H1 (cell line): ENCODE measurements at regions not wholly inside any gene's neighbourhood (a gene's known extent, or its start where the extent isn't known, plus 50 kb on each side); places are given as distances from the start of the nearest gene placed in this dataset.

ENCODE experiments used
- ATF3 ChIP-seq: IDR thresholded peaks from 2 replicates; pipeline ENCODE4 v1.6.1; 2011; ENCODE audit warnings: low read depth, mild to moderate bottlenecking, low read length; ENCODE audit not compliant: insufficient read depth
- POLR2A ChIP-seq, 2 experiments: IDR thresholded peaks; 1 replicate in 1 of 2; 2 replicates in 1 of 2; pipeline ENCODE4 v1.6.1; 2011; ENCODE audit warnings: low read depth in 2 of 2, low read length in 2 of 2, mild to moderate bottlenecking in 2 of 2; ENCODE audit errors: control extremely low read depth in 1 of 2
- SIN3A ChIP-seq, 2 experiments: IDR thresholded peaks in 1 of 2; conservative IDR thresholded peaks in 1 of 2; 2 replicates each; pipeline ENCODE4 v1.6.1; 2011 to 2012; ENCODE audit warnings: low read length in 2 of 2, improper control_type of control experiment in 1 of 2, low read depth in 1 of 2, mild to moderate bottlenecking in 1 of 2
- SIX5 ChIP-seq: IDR thresholded peaks from 2 replicates; pipeline ENCODE4 v1.6.1; 2011; ENCODE audit warnings: mild to moderate bottlenecking, low read depth, low read length

- TF ChIP-seq SIX5 = no peak
- no peak for TF ChIP-seq POLR2A (IDR thresholded peaks at IDR 0.05; ENCODE audit: control extremely low read depth in 1 of 2, low read depth in 2 of 2, low read length in 2 of 2)
- TF ChIP-seq ATF3 = no peak
- no peak for TF ChIP-seq SIN3A (conservative IDR thresholded peaks at IDR 0.05 in 1 of 2, IDR thresholded peaks at IDR 0.05 in 1 of 2; ENCODE audit: low read depth in 1 of 2, low read length in 2 of 2)
These were observed 66.4 kb upstream of the FGFR2 start for GRCh38 chr10:121664671-121665070.
